ENCODE measurements at regions not wholly inside any gene's neighbourhood (a gene's known extent, or its start where the extent isn't known, plus 50 kb on each side); places are given as distances from the start of the nearest gene placed in this dataset.
"Not testable (repeated sequence)": the region's sequence is repeated elsewhere in the genome, so short reads cannot be mapped to it uniquely, and the experiment has no call there.

GRCh38 chr16:29259635-29260457 is 146.7 kb downstream of the NPIPB11 start:
- not testable (repeated sequence) for DNase-seq (ENCODE audit: low read depth, low spot score)

DNA sequence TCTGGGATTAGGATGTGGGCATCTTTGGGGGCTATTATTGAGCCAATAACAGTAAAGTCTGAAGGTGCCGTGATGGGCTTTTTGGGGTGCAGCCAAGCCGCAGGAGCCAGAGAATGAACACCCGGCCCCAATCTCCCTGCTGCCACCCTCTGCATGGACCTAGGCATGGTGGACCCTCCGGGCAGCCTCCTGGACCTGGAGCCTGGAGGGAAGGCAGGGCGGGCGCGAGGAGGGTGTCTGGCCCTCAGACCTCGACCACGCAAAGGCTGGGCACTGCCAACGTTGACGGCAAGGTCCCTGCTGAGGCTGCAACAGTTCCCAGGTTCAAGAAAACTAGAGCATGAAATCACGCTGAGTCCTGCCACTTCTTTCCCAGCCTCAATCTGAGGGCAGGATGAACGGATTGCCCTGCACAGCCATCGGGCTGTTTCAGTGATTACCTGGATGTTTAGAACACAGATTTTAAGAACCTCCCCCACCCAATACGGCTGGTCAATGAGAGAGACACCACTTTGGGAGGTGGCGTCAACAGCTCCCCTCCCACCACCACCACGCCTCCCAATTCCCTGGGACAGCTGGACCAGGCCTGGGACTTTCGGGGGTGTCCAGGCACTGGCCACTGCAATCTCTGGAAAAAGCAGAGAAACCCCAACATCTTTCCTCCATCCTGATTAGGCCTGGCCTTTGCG is 147.4 kb downstream of the NPIPB11 start:
- not testable (repeated sequence) for DNase-seq (ENCODE audit: low read depth, low spot score)

- DNase-seq (ENCODE audit: low read depth, low spot score): not testable (repeated sequence)
Measured at GRCh38 chr16:29257419-29258336, 148.8 kb downstream of the NPIPB11 start.

DNA sequence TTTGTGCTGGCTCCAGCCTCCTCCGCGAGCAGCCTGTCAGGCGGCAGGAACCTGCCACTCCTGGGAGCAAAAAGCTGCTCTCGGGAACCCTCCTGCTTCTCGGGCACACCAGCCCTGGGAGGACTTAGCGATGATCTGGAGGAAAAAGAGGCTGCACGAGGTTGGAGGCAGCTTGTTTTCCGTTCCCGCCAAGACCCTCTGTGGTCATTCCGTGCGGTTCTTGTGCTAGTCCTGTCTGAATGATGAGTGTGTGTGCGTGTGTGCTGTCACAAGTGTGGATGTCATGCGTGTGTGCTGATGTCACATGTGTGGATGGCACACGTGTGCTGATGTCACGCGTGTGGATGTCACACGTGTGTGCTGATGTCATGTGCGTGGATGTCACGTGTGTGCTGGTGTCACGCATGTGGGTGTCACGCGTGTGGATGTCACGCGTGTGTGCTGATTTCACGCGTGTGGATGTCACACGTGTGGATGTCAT is 150.0 kb downstream of the NPIPB11 start:
- DNase-seq (ENCODE audit: low read depth, low spot score): no peak

- DNase-seq (ENCODE audit: low read depth, low spot score): not testable (repeated sequence)
Measured at GRCh38 chr16:29255957-29256356, 150.6 kb downstream of the NPIPB11 start.

DNA sequence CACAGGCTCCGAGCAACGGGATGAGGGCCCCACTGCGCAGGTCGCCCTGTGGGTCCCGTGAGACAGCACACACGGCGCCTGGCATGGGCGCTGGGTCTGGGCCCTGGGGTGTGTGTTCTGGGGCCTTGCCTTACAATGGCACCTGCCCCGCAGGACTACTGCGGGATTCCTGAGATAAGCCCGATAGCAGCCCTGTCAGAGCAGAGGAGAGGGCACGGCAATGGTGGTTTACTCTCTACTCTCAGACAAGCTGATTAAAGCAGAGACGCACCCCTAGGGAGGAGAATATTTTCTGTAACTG is 151.1 kb downstream of the NPIPB11 start:
- DNase-seq (ENCODE audit: low read depth, low spot score): not testable (repeated sequence)

- DNase-seq (ENCODE audit: low read depth, low spot score): no peak
Measured at GRCh38 chr16:29254676-29255495, 151.6 kb downstream of the NPIPB11 start.

GRCh38 chr16:29253716-29254590 is 152.6 kb downstream of the NPIPB11 start:
- DNase-seq (ENCODE audit: low read depth, low spot score): not testable (repeated sequence)

DNA sequence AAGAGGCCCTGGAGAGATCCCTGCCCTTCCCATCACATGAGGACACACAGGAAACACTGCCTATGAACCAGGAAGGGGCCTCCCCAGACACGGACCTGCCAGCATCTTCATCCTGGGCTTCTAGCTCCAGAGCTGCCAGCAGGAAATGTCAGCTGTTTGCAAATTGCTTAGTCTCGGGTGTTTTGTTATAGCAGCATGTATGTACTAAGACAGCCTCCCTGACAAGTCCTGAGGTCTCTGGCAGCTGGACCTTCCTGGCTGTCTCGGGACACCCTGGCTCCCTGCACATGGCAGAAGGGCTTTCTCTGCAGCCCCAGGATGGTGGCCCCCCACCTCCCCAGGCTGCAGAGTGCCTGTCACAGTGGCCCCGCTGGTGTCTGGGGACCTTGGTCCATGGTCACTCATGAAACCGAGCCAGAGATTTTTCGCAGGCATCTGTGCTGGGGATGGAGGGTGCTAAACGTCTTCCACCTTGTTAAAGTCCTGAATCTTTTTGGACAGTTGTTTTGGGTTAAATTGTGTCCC is 153.4 kb downstream of the NPIPB11 start:
- not testable (repeated sequence) for DNase-seq (ENCODE audit: low read depth, low spot score)

GRCh38 chr16:29252311-29252710 is 154.2 kb downstream of the NPIPB11 start:
- DNase-seq (ENCODE audit: low read depth, low spot score): not testable (repeated sequence)

DNA sequence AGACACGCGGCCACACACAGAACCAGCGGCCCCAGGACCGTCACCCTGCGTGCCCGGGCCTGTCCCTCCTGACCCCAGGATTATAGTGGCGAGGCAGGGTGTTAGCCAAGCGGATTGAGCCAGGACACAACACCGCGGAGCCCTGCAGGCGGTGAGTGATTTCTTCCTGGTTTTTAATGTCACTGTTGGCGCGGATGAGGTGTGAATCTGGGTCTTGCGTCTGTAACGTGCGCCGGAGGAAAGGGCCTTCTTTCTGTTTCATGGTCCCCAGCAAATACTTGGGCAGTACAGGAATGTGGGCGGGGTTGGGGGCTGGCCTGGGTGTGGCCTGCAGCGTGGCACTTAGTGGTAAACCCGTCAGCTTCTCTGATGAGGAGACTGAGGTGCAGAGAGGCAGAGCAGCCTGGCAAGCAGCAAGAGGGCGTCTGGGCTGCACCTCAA is 154.9 kb downstream of the NPIPB11 start:
- not testable (repeated sequence) for DNase-seq (ENCODE audit: low read depth, low spot score)

DNA sequence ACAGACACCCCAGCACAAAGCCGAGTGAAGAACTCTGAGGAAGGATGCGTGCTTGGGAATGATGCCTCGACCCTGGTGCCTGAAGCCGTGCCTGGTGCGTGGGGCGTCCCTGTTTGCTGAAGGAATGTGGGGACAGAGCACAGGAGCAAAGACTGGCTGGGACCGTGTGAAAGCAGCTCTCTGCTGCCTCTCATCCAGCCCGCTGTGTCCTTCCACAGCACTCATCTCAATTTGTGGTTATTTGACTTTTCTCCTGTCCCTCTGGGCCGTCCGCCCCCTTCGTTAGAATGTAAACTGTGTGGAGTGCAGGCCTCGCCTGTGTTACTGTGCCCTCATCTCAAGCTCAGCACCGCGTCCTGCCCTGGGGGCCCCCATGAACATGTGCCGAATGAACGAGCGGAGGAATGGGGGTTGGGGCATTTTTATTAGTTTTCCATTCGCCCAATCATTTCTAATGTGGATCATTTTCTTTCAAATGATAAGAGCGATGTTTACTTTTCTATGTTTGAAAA is 155.5 kb downstream of the NPIPB11 start:
- DNase-seq (ENCODE audit: low read depth, low spot score): not testable (repeated sequence)

DNA sequence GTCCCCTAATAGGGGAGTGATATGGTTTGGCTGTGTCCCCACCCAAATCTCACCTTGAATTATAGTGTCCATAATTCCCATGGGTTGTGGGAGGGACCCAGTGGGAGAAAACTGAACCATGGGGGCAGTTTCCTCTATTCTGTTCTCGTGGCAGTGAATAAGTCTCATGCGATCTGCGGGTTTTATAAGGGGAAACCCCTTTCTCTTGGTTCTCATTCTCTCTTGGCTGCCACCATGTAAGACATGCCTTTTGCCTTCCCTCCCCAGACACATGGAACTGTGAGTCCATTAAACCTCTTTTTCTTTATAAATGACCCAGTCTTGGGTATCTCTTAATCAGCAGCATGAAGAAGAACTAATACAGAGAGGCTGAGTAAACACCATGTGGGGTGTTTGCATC is 156.0 kb downstream of the NPIPB11 start:
- not testable (repeated sequence) for DNase-seq (ENCODE audit: low read depth, low spot score)

DNA sequence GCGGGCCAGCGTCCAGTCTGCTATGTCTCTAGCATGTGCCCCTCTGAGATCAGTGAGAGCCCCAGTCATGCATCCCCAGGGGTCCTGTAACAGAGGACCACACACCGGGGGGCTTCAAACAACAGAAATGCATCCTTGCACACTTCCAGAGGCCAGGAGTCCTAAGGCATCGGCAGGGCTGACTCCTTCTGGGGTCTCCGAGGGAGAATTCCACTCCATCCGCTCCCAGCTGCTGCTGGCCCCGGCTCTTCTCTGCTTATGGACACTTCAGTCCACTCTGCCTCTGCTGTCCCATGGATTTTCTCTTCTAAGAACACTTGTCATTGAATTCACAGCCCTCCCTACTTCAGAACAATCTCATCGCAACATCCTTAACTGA is 157.6 kb downstream of the NPIPB11 start:
- DNase-seq (ENCODE audit: low read depth, low spot score): not testable (repeated sequence)

GRCh38 chr16:29248306-29248939 is 158.1 kb downstream of the NPIPB11 start:
- DNase-seq (ENCODE audit: low read depth, low spot score): not testable (repeated sequence)

DNA sequence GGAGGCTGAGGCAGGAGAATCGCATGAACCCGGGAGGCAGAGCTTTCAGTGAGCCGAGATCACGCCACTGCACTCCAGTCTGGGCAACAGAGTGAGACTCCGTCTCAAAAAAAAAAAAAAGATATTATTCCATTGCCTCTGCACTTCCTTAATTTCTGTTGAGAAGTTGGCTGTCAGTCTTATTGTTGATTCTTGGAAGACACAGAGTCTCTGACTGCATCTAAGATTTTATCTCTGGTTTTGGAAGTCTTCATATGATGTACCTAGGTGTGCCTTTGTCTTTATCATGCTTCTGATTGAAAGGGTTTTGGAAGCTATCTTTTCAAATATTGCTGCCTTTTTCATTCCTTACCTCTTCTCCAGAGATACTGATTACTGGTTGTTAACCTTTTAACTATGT is 160.4 kb downstream of the NPIPB11 start:
- not testable (repeated sequence) for DNase-seq (ENCODE audit: low read depth, low spot score)

DNA sequence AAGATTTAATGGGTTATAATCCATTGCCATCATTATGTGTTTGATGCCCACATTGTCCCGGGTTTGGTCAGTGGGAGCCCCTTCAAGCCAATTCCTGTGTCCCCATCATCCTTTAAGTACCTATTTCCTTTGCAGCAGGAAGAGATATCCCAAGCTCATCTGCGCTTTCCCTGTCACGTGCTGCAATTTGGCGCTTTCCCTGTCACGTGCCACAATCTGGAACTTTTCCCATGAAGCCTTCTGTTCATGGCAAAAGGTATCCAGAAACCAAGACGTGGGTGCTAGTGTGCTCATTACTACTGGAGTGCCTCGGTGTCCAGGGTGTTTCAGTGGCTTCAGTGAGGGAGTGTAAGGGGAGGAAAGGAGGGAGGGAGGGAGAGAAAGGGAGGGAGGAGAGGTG is 168.5 kb downstream of the NPIPB11 start:
- DNase-seq (ENCODE audit: low read depth, low spot score): no peak

- not testable (repeated sequence) for DNase-seq (ENCODE audit: low read depth, low spot score)
Measured at GRCh38 chr16:29237495-29237894, 169.0 kb downstream of the NPIPB11 start.

DNA sequence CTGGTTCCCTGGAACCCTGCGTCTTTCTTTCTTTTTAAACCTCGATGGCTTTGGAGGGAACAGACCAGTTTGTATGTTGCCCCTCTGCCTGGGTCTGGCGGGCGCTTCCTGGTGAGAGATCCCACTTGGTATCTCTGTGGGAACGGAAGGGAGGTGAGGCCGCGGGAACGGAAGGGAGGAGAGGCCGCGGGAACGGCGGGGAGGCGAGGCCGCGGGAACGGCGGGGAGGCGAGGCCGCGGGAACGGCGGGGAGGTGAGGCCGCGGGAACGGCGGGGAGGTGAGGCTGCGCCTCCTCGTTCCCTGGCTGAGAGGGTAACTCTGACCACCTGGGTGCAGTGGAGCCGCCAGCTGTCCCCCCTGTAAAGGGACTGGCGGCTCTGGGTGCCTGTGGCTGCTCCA is 169.5 kb downstream of the NPIPB11 start:
- DNase-seq (ENCODE audit: low read depth, low spot score): not testable (repeated sequence)
